ENCODE measurements at regions not wholly inside any gene's neighbourhood (a gene's known extent, or its start where the extent isn't known, plus 50 kb on each side); places are given as distances from the start of the nearest gene placed in this dataset.
"Not testable (repeated sequence)": the region's sequence is repeated elsewhere in the genome, so short reads cannot be mapped to it uniquely, and the experiment has no call there.

DNA sequence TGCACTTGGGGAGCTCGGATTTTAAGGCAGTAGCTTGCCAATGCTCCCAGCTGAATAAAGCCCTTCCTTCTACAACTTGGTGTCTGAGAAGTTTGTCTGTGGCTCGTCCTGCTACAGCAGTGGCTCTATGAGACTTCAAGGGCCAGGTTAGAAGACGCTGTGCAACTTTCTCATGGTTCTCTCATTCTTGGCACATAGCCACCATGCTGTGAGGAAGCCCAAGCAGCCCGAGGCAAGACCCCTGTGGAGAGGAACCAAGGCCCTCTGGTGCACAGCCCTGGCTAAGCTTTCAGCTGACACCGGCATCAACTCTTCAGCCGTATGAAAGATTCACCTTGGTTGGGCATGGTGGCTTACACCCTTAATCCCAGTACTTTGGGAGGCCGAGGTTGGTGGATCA, 116.9 kb upstream of the EEF2KMT start:
- no peak for DNase-seq

DNA sequence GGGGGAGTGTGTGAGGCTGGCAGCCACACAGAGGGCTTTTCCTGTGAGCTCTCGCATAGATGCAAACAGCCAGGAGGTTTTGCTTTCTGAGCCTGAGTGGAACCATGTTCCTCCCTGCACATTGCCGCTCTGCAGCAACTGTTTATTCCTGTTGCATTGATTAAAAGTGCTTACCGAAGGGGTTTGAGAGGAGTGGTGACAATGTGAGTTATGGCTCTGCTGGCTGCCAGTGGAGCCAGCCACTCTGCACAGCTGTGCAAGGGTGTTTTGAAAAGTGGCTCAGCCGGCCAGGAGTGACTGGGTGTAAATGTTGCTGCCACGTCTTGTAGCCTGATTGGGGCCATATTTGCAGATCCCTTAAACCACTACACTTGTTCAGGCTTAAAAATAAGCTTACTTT, 114.9 kb upstream of the EEF2KMT start:
- DNase-seq: not testable (repeated sequence)

DNA sequence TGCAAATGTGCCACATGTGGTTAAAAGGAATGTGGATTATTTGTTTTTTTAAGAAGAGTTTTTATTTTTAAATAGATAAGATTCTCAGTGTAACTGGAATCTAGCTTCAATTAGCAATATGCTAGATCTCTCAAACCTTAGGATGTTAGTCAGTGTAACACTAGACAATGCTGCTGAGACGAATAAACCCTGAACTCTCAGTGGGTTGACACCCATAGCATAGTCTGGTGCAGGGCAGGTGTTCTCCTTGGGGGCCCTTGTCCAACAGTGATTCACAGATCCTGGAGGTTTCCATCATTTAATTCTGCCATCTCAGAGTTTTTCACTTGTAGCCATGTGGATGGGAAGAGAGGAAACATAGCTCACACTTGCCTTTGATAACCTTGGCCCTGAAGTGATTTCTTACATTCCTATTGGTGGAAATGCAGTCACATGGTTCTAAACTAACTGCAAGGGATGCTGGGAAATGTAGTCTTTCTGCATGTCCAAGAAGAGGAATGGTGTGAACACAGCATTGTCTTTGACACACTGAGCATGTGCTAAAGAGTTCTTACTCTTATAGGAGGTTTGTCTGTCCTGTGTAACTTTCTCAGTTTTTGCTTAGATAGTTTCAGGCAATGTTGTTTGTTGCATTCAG, 110.4 kb upstream of the EEF2KMT start:
- DNase-seq: not testable (repeated sequence)

DNA sequence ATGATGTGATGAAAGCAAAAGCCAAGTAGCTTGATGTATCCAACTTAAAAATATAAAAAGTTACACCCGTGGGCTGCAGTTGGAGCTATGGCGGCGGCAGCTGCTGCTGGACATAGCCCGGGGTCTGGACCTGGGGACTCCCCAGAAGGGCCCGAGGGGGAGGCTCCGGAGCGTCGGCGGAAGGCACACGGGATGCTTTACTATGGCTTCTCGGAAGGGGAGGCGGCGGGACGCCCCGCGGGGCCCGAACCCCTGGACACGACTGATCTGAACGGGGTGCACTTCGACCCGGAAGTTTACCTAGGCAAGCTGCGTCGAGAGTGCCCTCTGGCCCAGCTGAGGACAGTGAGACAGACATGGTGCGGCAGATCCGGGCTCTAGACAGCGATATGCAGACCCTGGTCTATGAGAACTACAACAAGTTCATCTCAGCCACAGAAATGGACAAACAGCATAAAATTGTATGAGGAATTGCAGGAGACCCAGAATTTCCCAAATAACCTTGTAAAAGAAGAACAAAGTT, 109.5 kb upstream of the EEF2KMT start:
- DNase-seq: no peak

DNA sequence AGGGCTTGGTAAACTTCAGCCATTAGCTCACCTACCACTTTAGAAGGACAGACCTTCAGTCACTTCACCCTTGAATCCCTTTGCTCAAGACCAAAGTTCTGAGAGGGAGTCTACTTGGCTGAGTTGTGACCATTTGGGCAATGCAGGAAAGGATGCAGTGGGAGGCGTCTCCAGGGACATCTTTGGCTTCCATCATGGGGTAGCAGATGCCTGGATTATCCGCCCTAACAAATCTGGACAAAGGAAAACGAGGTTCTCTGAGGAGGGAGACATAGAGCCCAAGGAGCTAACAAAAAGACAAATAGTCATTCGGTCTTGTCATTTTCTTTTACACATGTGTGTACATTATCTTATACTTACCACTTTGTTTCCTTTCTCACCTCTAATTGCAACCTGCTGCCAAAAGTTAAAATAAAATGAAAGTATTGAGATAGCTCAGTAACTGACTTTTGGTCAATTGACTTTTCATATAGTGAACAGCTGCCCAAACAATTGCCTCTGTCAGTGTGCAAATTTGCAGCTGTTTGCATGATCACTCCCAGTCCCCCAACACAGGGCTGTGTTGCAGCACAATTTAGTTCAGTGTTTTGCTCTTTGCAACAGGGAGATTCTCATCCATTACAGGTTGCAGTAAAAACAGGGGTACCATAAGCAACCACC, 108.9 kb upstream of the EEF2KMT start:
- DNase-seq: no peak

DNA sequence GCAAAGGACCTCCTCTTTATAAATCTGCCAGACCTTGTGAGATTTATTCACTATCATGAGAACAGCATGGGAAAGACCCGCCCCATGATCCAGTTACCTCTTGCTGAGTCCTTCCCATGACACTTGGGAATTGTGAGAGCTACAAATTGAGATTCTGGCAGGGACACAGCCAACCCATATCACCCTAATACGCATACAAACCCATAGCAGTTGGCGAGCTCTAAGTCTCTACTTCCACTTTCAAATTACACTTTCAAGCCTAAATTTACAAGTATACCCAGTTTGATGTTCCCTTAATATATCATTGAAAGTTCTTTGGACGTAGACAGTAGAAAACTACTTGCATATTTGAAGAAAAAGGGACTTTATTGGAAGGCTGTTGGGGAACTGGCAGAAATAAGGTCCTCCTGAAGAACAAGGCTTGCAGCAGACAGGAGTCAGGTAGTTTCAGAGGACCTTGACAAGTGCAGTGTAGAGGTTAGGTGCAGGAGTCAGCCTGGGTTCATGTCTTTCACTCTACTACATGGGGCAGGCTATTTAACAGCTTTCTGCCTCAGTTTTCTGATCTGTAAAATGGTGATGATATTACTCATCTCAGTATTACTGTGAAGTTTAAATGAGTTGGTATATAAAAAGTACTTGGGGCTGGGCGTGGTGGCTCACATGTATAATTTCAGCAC, 107.9 kb upstream of the EEF2KMT start:
- DNase-seq: no peak

DNA sequence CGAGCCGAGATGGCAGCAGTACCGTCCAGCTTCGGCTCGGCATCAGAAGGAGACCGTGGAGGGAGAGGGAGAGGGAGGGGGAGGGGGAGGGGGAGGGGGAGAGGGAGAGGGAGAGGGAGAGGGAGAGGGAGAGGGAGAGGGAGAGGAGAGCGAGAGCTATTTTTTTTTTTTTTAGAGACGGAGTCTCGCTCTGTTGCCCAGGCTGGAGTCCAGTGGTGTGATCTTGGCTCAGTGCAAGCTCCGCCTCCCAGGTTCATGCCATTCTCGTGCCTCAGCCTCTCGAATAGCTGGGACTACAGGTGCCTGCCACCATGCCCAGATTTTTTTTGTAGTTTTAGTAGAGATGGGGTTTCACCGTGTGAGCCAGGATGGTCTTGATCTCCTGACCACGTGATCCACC, 106.1 kb upstream of the EEF2KMT start:
- DNase-seq: not testable (repeated sequence)

DNA sequence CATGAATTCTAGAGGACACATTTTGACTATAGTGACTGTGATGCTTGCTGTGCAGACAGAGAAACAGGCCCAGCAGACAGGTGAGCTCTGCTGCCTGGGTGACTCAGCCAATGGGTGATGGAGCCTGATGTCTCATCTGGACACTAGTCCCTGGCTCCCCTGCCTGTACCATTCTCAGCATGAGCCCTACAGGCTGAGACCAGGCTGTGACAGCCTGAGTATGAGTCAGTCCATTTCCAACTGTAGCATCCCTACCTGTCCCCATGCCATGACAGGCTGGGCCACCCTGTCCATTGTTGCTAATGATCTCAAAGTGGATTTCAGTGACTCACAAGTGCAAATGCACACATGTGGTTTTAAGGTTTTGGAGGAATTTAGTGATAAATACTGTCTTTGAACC, 102.5 kb upstream of the EEF2KMT start:
- DNase-seq: no peak

DNA sequence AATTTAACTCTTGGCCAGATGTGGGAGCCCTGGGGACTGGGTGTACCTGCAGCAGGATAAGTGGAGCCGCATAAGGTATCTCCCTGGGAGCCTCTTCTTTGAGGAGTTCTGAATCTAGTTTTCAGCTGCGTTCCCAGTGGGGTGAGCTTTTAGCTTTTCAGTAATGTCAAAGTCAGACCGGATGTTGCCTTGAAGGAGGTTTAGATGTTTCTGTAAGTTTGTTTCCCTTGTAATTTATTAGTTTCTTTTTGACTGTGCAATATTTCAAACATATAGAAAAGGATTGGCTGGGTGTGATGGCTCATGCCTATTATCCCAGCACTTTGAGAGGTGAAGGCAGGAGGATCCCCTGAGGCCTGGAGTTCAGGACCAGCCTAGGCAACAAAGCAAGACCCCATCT, 98.6 kb upstream of the EEF2KMT start:
- DNase-seq: no peak

DNA sequence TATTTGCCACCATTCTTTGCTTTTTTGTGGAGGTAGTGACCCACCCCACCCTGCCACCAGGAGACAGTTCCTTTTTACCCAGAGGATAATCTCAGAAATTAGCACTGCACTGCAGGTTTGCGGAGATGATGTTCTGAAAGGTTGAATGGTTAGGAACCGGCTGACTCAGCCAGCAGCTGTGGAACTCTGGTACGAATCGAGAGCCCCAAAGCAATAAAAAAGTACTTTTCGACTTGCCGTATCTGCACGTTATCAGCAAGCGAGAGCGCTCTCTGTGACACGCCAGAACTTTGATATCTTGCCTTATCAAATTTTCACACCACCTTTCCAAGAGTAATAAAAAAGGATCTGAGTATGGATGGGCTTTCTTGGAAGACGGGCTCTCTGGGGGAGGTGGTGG, 96.3 kb upstream of the EEF2KMT start:
- DNase-seq: no peak

DNA sequence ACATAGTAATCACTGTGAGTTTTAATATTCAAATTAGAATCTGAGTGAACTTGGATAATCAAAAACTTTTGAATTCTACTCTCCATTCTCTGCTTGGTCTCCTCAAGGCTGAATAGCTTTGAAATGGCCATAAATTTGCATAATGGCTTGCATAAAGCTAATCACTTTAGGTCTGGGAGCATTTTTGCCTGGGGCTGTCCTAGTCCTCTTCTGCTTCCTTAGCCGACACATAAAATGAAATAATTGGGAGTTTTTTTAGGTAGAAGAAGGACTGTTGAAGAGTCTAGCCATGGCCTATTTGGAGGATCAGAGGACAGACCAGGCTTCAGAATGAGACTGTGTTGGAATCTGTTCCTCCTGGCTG, 91.4 kb upstream of the EEF2KMT start:
- no peak for DNase-seq

DNA sequence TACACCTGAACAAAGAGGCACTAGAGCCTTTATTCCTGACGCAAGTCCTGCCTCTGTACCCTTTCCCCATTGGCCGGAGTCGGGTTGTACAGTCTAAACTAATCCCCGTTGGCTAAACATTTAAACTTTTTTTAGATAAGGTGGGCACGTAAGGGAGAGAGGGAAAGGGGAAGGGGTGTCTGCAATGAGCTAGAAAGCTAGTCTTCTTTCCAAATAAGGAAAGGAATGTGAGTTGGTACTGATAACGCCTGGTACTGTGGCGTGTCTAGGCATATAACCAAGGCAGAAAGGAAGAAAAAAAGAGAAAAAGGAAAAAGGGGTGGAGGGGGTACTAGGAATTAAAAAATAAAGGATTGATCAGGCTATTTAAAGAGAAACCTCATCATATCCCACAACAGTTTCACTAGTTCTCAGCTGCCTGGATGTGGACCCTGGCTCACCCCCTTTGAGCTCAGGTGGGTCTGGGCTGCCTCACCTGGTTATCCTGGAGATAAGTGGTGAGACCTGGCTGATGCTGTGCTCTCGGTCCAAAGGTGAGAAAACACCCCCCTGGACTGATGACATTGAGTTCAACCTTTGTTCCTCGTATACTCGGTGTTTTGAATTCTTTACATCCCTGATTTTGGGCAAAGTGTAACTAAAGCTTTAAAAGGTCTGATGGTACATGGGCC, 90.9 kb upstream of the EEF2KMT start:
- DNase-seq: no peak

DNA sequence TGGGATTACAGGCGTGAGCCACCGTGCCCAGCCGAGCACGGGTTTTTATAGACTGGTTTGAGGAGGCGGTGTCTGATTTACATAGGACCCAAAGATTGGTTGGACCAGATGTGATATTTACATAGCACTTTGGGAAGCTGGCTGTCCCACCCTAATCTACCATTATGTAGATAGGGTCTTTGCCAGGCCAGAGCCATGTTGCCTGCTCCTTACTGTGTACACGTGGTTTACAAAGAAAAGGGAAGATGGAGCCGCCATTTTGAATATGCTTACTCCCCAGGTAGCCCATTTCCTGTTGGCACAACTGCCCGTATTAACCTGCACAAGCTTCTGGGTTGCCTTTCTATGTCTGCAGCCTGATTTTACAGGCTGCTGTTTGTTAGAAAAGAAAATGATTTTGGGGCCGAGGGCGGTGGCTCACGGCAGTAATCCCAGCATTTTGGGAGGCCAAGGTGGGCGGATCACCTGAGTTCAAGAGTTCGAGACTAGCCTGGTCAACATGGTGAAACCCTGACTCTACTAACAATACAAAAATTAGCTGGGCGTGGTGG, 89.9 kb upstream of the EEF2KMT start:
- DNase-seq: no peak

DNA sequence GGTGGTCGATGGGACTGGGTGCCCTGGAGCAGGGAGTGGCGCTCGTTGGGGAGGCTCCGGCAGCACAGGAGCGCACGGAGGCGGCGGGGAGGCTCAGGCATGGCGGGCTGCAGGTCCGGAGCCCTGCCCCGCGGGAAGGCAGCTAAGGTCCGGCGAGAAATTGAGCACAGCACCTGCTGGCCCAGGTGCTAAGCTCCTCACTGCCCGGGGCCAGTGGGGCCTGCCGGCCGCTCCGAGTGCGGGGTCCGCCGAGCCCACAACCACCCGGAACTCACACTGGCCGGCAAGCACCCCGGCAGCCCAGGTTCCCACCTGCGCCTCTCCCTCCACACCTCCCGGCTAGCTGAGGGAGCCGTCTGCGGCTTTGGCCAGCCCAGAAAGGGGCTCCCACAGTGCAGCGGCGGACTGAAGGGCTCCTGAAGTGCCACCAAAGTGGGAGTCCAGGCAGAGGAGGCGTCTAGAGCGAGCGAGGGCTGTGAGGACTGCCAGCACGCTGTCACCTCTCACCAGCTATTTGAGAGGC, 88.8 kb upstream of the EEF2KMT start:
- no peak for DNase-seq

DNA sequence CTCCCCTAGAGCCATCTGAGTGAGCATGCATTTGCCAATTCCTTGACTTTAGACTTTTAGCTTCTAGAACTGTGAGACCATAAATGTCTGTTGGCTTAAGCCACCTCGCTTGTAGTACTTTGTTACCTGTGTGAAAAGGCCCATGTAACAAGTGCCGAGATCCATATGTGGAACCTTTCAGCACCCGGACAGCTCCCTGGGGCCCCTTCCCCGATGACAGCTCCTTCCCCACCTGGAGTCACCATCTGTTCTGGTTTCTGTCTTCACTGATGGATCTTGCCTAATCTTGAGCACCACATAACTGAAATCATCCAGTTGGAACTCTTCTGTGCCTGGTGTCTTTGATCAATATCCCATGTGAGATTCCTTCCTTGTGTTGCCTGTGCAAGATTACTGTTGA, 78.9 kb upstream of the EEF2KMT start:
- no peak for DNase-seq

DNA sequence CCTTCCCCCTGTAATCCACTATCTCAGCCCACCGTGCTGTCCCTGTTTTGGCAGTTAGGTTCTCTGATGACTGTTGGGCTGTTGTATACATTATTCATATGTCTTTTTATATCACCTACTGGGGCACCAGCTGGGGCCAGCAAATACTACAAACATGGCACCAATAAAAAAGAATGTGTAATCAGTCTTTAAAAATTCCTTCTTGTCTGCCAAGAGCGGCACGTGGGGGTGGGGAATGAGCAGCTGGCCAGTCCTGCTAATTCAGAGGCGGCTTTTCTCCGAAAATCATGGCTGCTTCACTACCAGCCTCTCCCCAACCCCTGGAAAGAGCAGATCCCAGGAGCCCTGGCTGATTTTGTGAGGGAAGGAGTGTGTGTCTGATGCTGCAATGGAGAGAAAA, 77.7 kb upstream of the EEF2KMT start:
- DNase-seq: no peak

DNA sequence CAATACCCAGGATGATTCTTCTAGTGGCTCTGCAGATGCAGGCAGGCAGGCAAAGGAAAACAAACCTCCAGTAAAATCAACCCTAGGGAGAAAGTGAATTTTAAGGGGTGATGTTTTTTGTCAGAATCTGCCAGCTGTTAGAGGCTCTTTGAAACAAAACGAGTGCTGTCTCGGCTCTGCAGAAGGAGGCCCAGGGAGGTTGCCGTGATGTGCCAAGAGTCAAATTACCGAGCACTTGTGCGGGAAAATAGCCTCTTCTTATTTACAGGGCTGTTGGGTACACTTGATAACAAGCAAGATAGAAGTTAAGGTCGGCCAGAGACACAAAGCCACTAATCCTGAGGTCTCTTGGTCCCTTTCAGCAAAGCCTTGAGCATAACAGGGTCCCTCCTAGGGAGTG, 68.9 kb upstream of the EEF2KMT start:
- no peak for DNase-seq

DNA sequence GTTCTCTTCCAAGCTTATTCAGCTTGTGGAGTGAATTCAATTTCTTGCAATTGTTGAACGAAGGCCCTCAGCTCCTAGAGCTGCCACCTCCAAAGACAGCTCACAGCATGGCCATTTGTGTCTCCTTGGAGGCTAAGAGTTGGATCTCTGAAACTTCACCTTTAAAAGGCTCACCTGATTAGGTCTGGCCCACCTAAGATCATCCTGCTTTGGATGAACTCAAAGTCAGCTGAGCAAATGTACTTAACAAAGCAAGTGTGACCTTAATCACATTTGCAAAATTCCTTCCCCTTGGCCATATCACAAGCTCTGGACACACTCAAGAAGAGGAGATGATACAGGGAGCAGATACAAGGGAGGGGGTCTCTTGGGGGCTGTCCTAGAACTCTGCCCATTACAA, 67.8 kb upstream of the EEF2KMT start:
- DNase-seq: not testable (repeated sequence)

DNA sequence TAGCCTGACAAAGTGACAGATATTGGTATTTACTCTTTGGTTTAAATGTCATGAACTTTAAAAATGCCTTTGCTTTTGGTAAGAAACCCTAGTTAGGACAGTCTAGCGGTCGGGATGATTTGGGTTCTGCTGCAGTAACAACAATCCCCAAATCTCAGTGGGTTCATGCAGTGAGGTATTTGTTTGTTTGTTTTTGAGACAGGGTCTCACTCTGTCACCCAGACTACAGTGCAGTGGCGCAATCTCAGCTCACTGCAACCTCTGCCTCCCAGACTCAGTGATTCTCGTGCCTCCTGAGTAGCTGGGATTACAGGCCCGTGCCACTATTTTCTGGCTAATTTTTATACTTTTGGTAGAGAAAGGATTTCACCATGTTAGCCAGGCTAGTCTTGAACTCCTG, 65.2 kb upstream of the EEF2KMT start:
- not testable (repeated sequence) for DNase-seq

DNA sequence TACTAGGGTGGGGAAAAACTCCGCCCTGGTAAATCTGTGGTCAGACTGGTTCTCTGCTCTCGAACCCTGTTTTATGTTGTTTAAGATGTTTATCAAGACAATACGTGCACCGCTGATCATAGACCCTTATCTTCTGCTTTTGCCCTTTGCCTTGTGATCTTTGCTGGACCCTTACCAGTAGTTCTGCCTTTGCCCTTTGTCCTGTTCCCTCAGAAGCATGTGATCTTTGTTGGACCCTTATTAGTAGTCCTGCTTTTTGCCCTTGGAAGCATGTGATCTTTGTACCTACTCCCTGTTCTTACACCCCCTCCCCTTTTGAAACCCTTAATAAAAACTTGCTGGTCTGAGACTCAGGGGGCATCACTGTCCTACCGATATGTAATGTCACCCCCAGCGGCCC, 64.3 kb upstream of the EEF2KMT start:
- DNase-seq: not testable (repeated sequence)

DNA sequence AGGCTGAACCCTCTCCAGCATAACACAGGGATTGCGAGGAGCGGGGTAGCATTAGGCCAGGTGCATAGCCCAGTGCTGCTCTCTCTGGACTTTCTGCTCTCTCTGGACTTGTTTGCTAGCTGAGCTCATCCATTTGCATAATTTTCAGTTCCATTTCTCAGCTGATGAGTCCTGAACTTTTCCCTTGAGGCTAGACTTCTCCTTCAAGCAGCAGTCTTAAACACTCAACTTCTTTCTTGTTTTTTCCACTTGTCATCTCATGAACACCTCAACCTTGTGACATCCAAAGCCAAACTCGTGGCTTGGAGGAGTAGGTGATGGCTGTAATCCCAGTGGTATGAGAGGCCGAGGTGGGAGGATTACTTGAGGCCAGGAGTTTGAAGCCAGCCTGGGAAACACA, 62.4 kb upstream of the EEF2KMT start:
- DNase-seq: not testable (repeated sequence)

DNA sequence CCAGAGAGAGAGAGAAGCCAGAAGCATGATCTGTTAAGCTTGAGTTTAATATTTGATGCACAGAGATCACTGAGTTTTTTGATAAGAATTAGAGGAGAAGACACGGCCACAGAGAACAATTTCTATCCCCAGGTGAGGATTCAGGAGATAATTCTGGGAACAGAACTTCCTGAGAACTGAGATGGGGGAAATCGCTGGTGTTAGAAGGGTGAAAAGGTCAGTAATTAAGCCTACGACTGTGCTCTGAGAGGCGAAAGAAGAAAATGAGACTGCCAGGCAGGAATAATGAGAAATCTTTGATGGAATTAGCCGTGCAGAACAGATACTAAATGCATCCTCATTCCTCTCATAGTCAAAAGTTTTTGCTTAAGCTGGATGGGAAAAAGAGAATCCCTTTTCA, 61.9 kb upstream of the EEF2KMT start:
- DNase-seq: not testable (repeated sequence)

DNA sequence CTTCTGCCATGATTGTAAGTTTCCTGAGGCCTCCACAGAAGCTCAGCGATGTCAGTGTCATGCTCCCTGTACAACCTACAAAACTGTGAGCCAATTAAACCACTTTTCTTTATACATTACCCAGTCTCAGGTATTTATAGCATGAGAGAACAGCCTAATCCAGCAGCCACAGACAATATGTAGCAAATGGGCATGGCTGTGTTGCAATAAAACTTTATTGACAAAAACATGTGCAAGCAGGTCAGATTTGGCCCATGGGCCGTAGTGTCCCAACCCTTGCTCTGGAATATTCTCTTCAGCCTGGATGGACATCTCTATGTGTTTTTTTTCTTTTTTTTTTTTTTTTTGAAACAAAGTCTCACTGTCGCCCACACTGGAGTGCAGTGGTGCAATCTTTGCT, 60.9 kb upstream of the EEF2KMT start:
- DNase-seq: no peak

Data from NCI-H2107 (cell line).